IPS DF 6.9 (cell line): ENCODE measurements at regions not wholly inside any gene's neighbourhood (a gene's known extent, or its start where the extent isn't known, plus 50 kb on each side); places are given as distances from the start of the nearest gene placed in this dataset.

Experiments
- DNase-seq: peaks from one replicate; pipeline ENCODE4 v3.0.0-alpha.2; 2013; ENCODE audit warnings: low read depth, low spot score
- H3K27ac ChIP-seq: one replicate; pipeline ENCODE4 v1.5.1; 2013; ENCODE audit warnings: low read length, control low read depth
- H3K27me3 ChIP-seq: 2 replicates; pipeline ENCODE4 v1.6.1; 2013; ENCODE audit warnings: mild to moderate bottlenecking, low read length; ENCODE audit not compliant: control insufficient read depth, insufficient read depth
- H3K36me3 ChIP-seq: 2 replicates; pipeline ENCODE4 v1.6.1; 2013; ENCODE audit warnings: low read length; ENCODE audit not compliant: control insufficient read depth, insufficient read depth
- H3K4me1 ChIP-seq: 2 replicates; pipeline ENCODE4 v1.6.1; 2013; ENCODE audit warnings: low read length; ENCODE audit not compliant: control insufficient read depth, insufficient read depth
- H3K4me3 ChIP-seq: 2 replicates; pipeline ENCODE4 v1.5.1; 2013; ENCODE audit warnings: mild to moderate bottlenecking, low read length
- H3K9me3 ChIP-seq: 2 replicates; pipeline ENCODE4 v1.6.1; 2013; ENCODE audit warnings: low read length, inconsistent platforms; ENCODE audit not compliant: control insufficient read depth, insufficient read depth

- DNase-seq, result no peak
- no peaks in the 10 kb centered on the region for H3K27me3 ChIP-seq
- no peaks in the 10 kb centered on the region for H3K9me3 ChIP-seq
- H3K4me3 ChIP-seq, result no peak overlapping the region
- no peaks in the 10 kb centered on the region for H3K4me1 ChIP-seq
- no peak overlapping the region for H3K27ac ChIP-seq
- H3K36me3 ChIP-seq, result no peaks in the 10 kb centered on the region
Measured at GRCh38 chr15:49801796-49802195, 180.9 kb downstream of the DTWD1 start.
